ENCODE measurements at regions not wholly inside any gene's neighbourhood (a gene's known extent, or its start where the extent isn't known, plus 50 kb on each side); places are given as distances from the start of the nearest gene placed in this dataset.
A peak's percentile ranks its signal among the peaks of the same experiment; 100 is the strongest.
"Not testable (repeated sequence)": the region's sequence is repeated elsewhere in the genome, so short reads cannot be mapped to it uniquely, and the experiment has no call there.

GRCh38 chr5:17121776-17122175 lies 95.7 kb upstream of the BASP1 start:
- DNase-seq = no peak
- ATAC-seq = no peak
- Histone ChIP-seq H3K4me3 (no peak overlapping the region), H3K9me3 (peaks cover 0 to 7% (median 0%) of the 10 kb centered on the region in 11 donors), H3K27me3 (no peaks in the 10 kb centered on the region), H3K4me1 (peaks cover 0 to 32% (median 14%) of the 10 kb centered on the region in 9 donors), H3K36me3 (no peaks in the 10 kb centered on the region), H3K27ac (no peak overlapping the region)
- 94 to 100% methylated on average over 3 of the region's 3 CpGs for WGBS, 2 donors
- intact Hi-C loops (cut with DNase I) = loop anchor here in 1 of 10 donors (10.0 kb wide), 1 partner anchor 187 kb away; the partner anchor contains the start of gene MYO10
- no peak for TF ChIP-seq CTCF (IDR thresholded peaks at IDR 0.05)

GRCh38 chr5:17123010-17123409 lies 94.4 kb upstream of the BASP1 start:
- DNase-seq (no peak), ATAC-seq (peak in 2 of 8 donors; percentile 42 to 69)
- Histone ChIP-seq H3K36me3 (no peaks in the 10 kb centered on the region), H3K9me3 (peaks cover 0 to 7% (median 0%) of the 10 kb centered on the region in 11 donors), H3K27me3 (no peaks in the 10 kb centered on the region), H3K4me3 (no peak overlapping the region), H3K4me1 (peaks cover 0 to 32% (median 14%) of the 10 kb centered on the region in 9 donors), H3K27ac (peak overlapping the region in 2 of 10 donors; percentile 28 to 33)
- 67 to 76% methylated on average over 5 of the region's 5 CpGs for WGBS, 2 donors
- intact Hi-C loops (cut with DNase I) = loop anchor here in 1 of 10 donors (10.0 kb wide), 1 partner anchor 188 kb away; the partner anchor contains the start of gene MYO10
- no peak for TF ChIP-seq CTCF (IDR thresholded peaks at IDR 0.05)

GRCh38 chr5:17123773-17124172 lies 93.7 kb upstream of the BASP1 start:
- H3K27me3 ChIP-seq, DNase-seq, H3K4me3 ChIP-seq, H3K36me3 ChIP-seq, H3K9me3 ChIP-seq: not testable (repeated sequence)
- peak in 1 of 8 donors; percentile 8 for ATAC-seq
- peak overlapping the region in 2 of 10 donors; percentile 28 to 33 for H3K27ac ChIP-seq
- peaks cover 0 to 25% (median 12%) of the 10 kb centered on the region in 9 donors for H3K4me1 ChIP-seq
- 51 to 67% methylated on average over 3 of the region's 3 CpGs for WGBS, 2 donors
- intact Hi-C loops (cut with DNase I) = loop anchor here in 1 of 10 donors (10.0 kb wide), 1 partner anchor 189 kb away; the partner anchor contains the start of gene MYO10

GRCh38 chr5:17127743-17128231 lies 89.6 kb upstream of the BASP1 start:
- ATAC-seq (no peak), DNase-seq (no peak)
- Histone ChIP-seq H3K27ac (no peak overlapping the region), H3K36me3 (no peaks in the 10 kb centered on the region), H3K27me3 (peaks cover 0 to 12% (median 0%) of the 10 kb centered on the region in 7 donors), H3K4me1 (peaks cover 0 to 29% (median 10%) of the 10 kb centered on the region in 9 donors), H3K9me3 (peaks cover 0 to 7% (median 0%) of the 10 kb centered on the region in 11 donors), H3K4me3 (no peak overlapping the region)
- intact Hi-C loops (cut with DNase I) = loop anchor here in 2 of 10 donors (5.0 to 10.0 kb wide), 2 partner anchors 190 to 193 kb away; partner anchors contain the start of gene MYO10 (in 2 of the 2)
- TF ChIP-seq CTCF (IDR thresholded peaks at IDR 0.05) = no peak
- WGBS, 2 donors = 81 to 94% methylated on average over 8 of the region's 8 CpGs

Data from heart right ventricle (tissue), 16 donors.